ENCODE measurements at regions not wholly inside any gene's neighbourhood (a gene's known extent, or its start where the extent isn't known, plus 50 kb on each side); places are given as distances from the start of the nearest gene placed in this dataset.
A peak's percentile ranks its signal among the peaks of the same experiment; 100 is the strongest.

- Mint-ChIP-seq H3K27me3 (ENCODE audit: low read depth) (no peaks in the 10 kb centered on the region), H3K36me3 (no peaks in the 10 kb centered on the region; the same call in 1 of the 2 replicates), H3K27ac (no peak overlapping the region), H3K4me1 (peaks cover 17% of the 10 kb centered on the region), H3K4me3 (no peak overlapping the region), H3K9me3 (peaks cover 4% of the 10 kb centered on the region)
- CTCF ChIA-PET = no interaction called here
- no peak for DNase-seq (ENCODE audit: low spot score)
- TF ChIP-seq NFE2L1 (CRISPR knock-in tag; IDR thresholded peaks at IDR 0.05) = no peak
- TF ChIP-seq, protein P1, sequence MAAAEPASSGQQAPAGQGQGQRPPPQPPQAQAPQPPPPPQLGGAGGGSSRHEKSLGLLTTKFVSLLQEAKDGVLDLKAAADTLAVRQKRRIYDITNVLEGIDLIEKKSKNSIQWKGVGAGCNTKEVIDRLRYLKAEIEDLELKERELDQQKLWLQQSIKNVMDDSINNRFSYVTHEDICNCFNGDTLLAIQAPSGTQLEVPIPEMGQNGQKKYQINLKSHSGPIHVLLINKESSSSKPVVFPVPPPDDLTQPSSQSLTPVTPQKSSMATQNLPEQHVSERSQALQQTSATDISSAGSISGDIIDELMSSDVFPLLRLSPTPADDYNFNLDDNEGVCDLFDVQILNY (CRISPR knock-in tag; IDR thresholded peaks at IDR 0.05) = no peak
- no peak for TF ChIP-seq ZNF416 (CRISPR knock-in tag; IDR thresholded peaks at IDR 0.05)
- TF ChIP-seq TEAD1 (CRISPR knock-in tag; IDR thresholded peaks at IDR 0.05) = no peak
- no peak for TF ChIP-seq ETV6 (CRISPR knock-in tag; IDR thresholded peaks at IDR 0.05)
- POLR2A ChIA-PET = no interaction called here
- ATAC-seq = 0 out of 2 replicates have a peak, but pooled peaks have one; percentile 39
These were observed 210.7 kb upstream of the RGMA start for GRCh38 chr15:93299675-93300074.

DNA sequence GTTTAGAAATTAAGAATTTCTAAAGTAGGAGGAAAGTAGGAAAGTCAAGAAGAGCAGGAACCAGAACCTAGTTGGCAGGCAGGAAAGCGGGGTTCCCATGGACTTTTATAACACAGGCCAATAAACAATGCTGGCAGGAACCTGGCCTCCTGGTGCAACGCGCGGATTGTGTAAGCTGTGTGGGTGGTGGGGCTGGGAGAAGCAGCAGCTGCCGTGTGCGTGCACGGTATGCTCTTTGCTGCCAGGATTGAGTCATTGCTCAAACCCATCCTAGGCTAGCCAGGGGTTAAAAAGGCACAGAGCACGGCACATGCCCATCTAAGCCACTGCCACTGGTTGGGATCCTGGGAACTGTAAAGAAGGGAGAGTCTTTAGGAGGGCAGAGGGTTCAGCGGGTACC lies 209.9 kb upstream of the RGMA start:
- DNase-seq (ENCODE audit: low spot score) = no peak
- Mint-ChIP-seq H3K4me3 (no peak overlapping the region), H3K9me3 (peaks cover 4% of the 10 kb centered on the region), H3K36me3 (no peaks in the 10 kb centered on the region; the same call in 1 of the 2 replicates), H3K4me1 (peaks cover 17% of the 10 kb centered on the region), H3K27ac (no peak overlapping the region), H3K27me3 (ENCODE audit: low read depth) (no peaks in the 10 kb centered on the region)
- TF ChIP-seq ZNF263 (CRISPR knock-in tag; IDR thresholded peaks at IDR 0.05; ENCODE audit: low read depth) (no peak), ZNF232 (CRISPR knock-in tag; IDR thresholded peaks at IDR 0.05) (no peak), RELA (CRISPR knock-in tag; IDR thresholded peaks at IDR 0.05; ENCODE audit: borderline replicate concordance) (no peak), KAT7 (CRISPR knock-in tag; IDR thresholded peaks at IDR 0.05; ENCODE audit: borderline replicate concordance) (no peak), TP53 (CRISPR knock-in tag; IDR thresholded peaks at IDR 0.05) (no peak), JAZF1 (CRISPR knock-in tag; IDR thresholded peaks at IDR 0.05) (no peak), GRHL2 (CRISPR knock-in tag; IDR thresholded peaks at IDR 0.05; ENCODE audit: insufficient replicate concordance, severe bottlenecking) (no peak), MYBL2 (CRISPR knock-in tag; IDR thresholded peaks at IDR 0.05) (no peak), ZNF219 (CRISPR knock-in tag; IDR thresholded peaks at IDR 0.05; ENCODE audit: borderline replicate concordance) (no peak), ZNF416 (CRISPR knock-in tag; IDR thresholded peaks at IDR 0.05) (no peak)
- TF ChIP-seq, protein P2, sequence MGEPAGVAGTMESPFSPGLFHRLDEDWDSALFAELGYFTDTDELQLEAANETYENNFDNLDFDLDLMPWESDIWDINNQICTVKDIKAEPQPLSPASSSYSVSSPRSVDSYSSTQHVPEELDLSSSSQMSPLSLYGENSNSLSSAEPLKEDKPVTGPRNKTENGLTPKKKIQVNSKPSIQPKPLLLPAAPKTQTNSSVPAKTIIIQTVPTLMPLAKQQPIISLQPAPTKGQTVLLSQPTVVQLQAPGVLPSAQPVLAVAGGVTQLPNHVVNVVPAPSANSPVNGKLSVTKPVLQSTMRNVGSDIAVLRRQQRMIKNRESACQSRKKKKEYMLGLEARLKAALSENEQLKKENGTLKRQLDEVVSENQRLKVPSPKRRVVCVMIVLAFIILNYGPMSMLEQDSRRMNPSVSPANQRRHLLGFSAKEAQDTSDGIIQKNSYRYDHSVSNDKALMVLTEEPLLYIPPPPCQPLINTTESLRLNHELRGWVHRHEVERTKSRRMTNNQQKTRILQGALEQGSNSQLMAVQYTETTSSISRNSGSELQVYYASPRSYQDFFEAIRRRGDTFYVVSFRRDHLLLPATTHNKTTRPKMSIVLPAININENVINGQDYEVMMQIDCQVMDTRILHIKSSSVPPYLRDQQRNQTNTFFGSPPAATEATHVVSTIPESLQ (CRISPR knock-in tag; IDR thresholded peaks at IDR 0.05) = no peak
- TF ChIP-seq, protein P3, sequence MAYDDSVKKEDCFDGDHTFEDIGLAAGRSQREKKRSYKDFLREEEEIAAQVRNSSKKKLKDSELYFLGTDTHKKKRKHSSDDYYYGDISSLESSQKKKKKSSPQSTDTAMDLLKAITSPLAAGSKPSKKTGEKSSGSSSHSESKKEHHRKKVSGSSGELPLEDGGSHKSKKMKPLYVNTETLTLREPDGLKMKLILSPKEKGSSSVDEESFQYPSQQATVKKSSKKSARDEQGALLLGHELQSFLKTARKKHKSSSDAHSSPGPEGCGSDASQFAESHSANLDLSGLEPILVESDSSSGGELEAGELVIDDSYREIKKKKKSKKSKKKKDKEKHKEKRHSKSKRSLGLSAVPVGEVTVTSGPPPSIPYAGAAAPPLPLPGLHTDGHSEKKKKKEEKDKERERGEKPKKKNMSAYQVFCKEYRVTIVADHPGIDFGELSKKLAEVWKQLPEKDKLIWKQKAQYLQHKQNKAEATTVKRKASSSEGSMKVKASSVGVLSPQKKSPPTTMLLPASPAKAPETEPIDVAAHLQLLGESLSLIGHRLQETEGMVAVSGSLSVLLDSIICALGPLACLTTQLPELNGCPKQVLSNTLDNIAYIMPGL (CRISPR knock-in tag; IDR thresholded peaks at IDR 0.05) = no peak
- CTCF ChIA-PET = no interaction called here
- POLR2A ChIA-PET = no interaction called here
- no peak for ATAC-seq

GRCh38 chr15:93296759-93297500 lies 207.9 kb upstream of the RGMA start:
- Mint-ChIP-seq H3K36me3 (no peaks in the 10 kb centered on the region; the same call in 1 of the 2 replicates), H3K4me3 (no peak overlapping the region), H3K27me3 (ENCODE audit: low read depth) (no peaks in the 10 kb centered on the region), H3K27ac (no peak overlapping the region), H3K4me1 (peaks cover 17% of the 10 kb centered on the region), H3K9me3 (peaks cover 4% of the 10 kb centered on the region)
- no peak for ATAC-seq
- ChIA-PET POLR2A (no interaction called here), CTCF (interaction anchor here (0.6 kb wide), 1 partner anchor 941 kb away, joined by 3 read pairs; no protein-coding TSS in a partner anchor)
- no peak for DNase-seq (ENCODE audit: low spot score)
- TF ChIP-seq GABPB1 (CRISPR knock-in tag; IDR thresholded peaks at IDR 0.05) (no peak), RORB (CRISPR knock-in tag; IDR thresholded peaks at IDR 0.05) (no peak), FOXK1 (CRISPR knock-in tag; IDR thresholded peaks at IDR 0.05) (no peak), ZNF416 (CRISPR knock-in tag; IDR thresholded peaks at IDR 0.05) (no peak), TEAD1 (CRISPR knock-in tag; IDR thresholded peaks at IDR 0.05) (no peak), TCF7 (CRISPR knock-in tag; IDR thresholded peaks at IDR 0.05; ENCODE audit: low read depth) (no peak), ZNF396 (CRISPR knock-in tag; IDR thresholded peaks at IDR 0.05; ENCODE audit: borderline replicate concordance) (no peak), AR (CRISPR knock-in tag; IDR thresholded peaks at IDR 0.05) (no peak), NR3C1 (CRISPR knock-in tag; conservative IDR thresholded peaks at IDR 0.05; ENCODE audit: low read depth) (no peak), FOXP1 (CRISPR knock-in tag; IDR thresholded peaks at IDR 0.05; ENCODE audit: borderline replicate concordance) (no peak), ERG (CRISPR knock-in tag; IDR thresholded peaks at IDR 0.05) (no peak)
